Natural killer cell (primary cell): ENCODE measurements at regions not wholly inside any gene's neighbourhood (a gene's known extent, or its start where the extent isn't known, plus 50 kb on each side); places are given as distances from the start of the nearest gene placed in this dataset.

ENCODE experiments used
- ATAC-seq, 3 donors: fragments of 150-1000 bp in 2 of 3; fragments of 200-7000 bp in 1 of 3; cut with Tn5 transposase; 1 replicate in 1 of 3; 2 replicates in 2 of 3; pipeline ENCODE4 v1.10.0; 2021; ENCODE audit warnings: mild to moderate bottlenecking in 2 of 3, moderate library complexity in 2 of 3
- DNase-seq, 2 donors: peaks; one replicate each; pipeline versions ENCODE4 v3.0.0 to v3.0.0-alpha.2; 2013 to 2021; ENCODE audit warnings: mixed read lengths in 1 of 2
- H3K27ac ChIP-seq: one replicate; pipeline ENCODE4 v1.5.1; 2013; ENCODE audit warnings: mild to moderate bottlenecking, low read length
- H3K27me3 ChIP-seq: one replicate; pipeline ENCODE4 v1.6.1; 2013; ENCODE audit warnings: low read length; ENCODE audit not compliant: control insufficient read depth, insufficient read depth
- H3K36me3 ChIP-seq: one replicate; pipeline ENCODE4 v1.6.1; 2013; ENCODE audit warnings: low read length; ENCODE audit not compliant: control insufficient read depth, insufficient read depth
- H3K4me1 ChIP-seq: one replicate; pipeline ENCODE4 v1.6.1; 2013; ENCODE audit warnings: low read length; ENCODE audit not compliant: control insufficient read depth, insufficient read depth
- H3K4me3 ChIP-seq: one replicate; pipeline ENCODE4 v1.5.1; 2013; ENCODE audit warnings: low read length
- H3K9me3 ChIP-seq: one replicate; pipeline ENCODE4 v1.6.1; 2013; ENCODE audit warnings: low read length; ENCODE audit not compliant: control insufficient read depth, insufficient read depth
- H3K27ac Mint-ChIP-seq, 2 donors: one replicate each; pipeline ENCODE4 v1.8.0; 2022; ENCODE audit warnings: mild to moderate bottlenecking in 2 of 2, mixed read lengths in 2 of 2, moderate library complexity in 1 of 2
- H3K27me3 Mint-ChIP-seq, 2 donors: one replicate each; pipeline ENCODE4 v1.8.0; 2022; ENCODE audit warnings: low read depth in 2 of 2, mixed read lengths in 2 of 2
- H3K36me3 Mint-ChIP-seq: one replicate; pipeline ENCODE4 v1.8.0; 2022; ENCODE audit warnings: mixed read lengths
- H3K4me1 Mint-ChIP-seq, 2 donors: one replicate each; pipeline ENCODE4 v1.8.0; 2022; ENCODE audit warnings: mixed read lengths in 2 of 2
- H3K4me3 Mint-ChIP-seq: one replicate; pipeline ENCODE4 v1.8.0; 2022; ENCODE audit warnings: mild to moderate bottlenecking, moderate library complexity, mixed read lengths
- H3K9me3 Mint-ChIP-seq, 2 donors: one replicate each; pipeline ENCODE4 v1.8.0; 2022; ENCODE audit warnings: mixed read lengths in 2 of 2
- WGBS: methylation state at CpG from one replicate; pipeline ENCODE4 v1.1.7; 2013; ENCODE audit warnings: missing lambda C conversion rate; ENCODE audit not compliant: insufficient coverage; 5-methylcytosine and 5-hydroxymethylcytosine counted together
- intact Hi-C: fragments of 100-400 bp; cut with micrococcal nuclease; formaldehyde crosslinking; loops from one replicate; pipeline ENCODE4 v1.14.2; 2022
- TF ChIP-seq, protein P1 (sequence below): fragments of 200-600 bp; IDR thresholded peaks from one replicate; pipeline ENCODE4 v1.8.0; 2022; ENCODE audit warnings: antibody characterized with exemption

DNA sequence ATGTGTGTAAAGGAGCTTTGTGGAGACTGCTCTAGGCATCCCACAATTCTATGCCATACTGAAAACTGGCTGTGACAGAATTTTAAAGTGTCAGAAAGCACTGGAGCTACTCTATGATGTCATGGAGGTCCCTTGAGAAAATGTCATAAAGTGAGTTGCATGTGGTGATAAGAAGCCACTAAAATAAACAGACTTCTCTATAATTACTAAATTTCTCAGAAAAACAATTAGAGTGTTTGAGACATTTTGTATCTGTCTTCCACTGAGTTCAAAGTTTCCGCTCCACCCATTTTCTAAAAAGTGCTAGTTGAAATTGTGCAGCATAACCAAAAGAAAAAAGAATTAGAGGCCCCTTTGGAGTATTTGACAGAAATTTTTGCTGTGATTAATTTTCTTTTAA, 603.9 kb downstream of the KCNJ2 start:
- Mint-ChIP-seq H3K36me3 (no peaks in the 10 kb centered on the region), H3K4me3 (no peak overlapping the region), H3K27me3 (no peaks in the 10 kb centered on the region), H3K4me1 (no peaks in the 10 kb centered on the region), H3K27ac (no peak overlapping the region), H3K9me3 (peaks cover 0 to 3% of the 10 kb centered on the region in 2 donors)
- ATAC-seq (no peak), DNase-seq (no peak)
- intact Hi-C loops: no loop called here
- Histone ChIP-seq H3K36me3 (no peaks in the 10 kb centered on the region), H3K4me3 (no peak overlapping the region), H3K9me3 (no peaks in the 10 kb centered on the region), H3K27ac (no peak overlapping the region), H3K4me1 (no peaks in the 10 kb centered on the region), H3K27me3 (no peaks in the 10 kb centered on the region)
- TF ChIP-seq, protein P1, sequence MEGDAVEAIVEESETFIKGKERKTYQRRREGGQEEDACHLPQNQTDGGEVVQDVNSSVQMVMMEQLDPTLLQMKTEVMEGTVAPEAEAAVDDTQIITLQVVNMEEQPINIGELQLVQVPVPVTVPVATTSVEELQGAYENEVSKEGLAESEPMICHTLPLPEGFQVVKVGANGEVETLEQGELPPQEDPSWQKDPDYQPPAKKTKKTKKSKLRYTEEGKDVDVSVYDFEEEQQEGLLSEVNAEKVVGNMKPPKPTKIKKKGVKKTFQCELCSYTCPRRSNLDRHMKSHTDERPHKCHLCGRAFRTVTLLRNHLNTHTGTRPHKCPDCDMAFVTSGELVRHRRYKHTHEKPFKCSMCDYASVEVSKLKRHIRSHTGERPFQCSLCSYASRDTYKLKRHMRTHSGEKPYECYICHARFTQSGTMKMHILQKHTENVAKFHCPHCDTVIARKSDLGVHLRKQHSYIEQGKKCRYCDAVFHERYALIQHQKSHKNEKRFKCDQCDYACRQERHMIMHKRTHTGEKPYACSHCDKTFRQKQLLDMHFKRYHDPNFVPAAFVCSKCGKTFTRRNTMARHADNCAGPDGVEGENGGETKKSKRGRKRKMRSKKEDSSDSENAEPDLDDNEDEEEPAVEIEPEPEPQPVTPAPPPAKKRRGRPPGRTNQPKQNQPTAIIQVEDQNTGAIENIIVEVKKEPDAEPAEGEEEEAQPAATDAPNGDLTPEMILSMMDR: no peak
- 88% methylated on average over 1 of the region's 1 CpG for WGBS

DNA sequence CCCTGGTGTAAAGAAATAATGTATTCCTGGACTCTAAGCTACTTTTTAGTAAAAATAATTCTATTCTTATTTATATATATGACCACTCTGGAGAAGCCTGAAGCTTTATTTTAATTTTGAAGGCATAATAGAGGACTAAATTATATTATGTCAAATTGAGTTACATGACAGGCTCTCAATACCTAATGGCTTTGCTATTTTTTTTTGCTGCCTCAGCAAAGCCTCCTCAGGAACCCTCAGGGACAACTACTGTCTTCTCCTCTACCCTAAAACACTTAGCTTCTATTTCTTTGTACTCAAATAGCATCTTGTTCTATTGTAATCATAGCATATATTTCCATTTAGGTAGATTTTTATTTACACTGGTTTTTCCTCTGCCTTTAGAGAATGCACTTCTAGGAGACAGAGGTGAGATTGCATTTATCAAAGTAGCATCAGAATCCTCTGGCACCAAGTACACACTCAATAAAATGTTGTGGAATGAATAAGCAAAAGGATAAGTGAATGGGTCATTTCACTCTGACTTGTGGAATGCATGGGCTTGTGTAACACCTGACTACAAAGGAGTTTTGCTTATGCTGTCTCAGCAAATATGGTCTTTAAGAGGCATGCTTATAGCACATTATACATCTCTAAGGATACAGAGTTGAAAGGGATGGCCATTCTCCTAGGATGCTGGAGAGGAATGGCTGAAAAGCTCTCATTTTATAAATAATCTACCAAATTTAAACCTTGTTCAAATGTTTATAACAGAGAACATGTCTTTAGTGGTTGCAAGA, 605.2 kb downstream of the KCNJ2 start:
- Mint-ChIP-seq H3K4me3 (no peak overlapping the region), H3K27ac (no peak overlapping the region), H3K4me1 (no peaks in the 10 kb centered on the region), H3K9me3 (peaks cover 0 to 3% of the 10 kb centered on the region in 2 donors), H3K27me3 (no peaks in the 10 kb centered on the region), H3K36me3 (no peaks in the 10 kb centered on the region)
- DNase-seq (no peak), ATAC-seq (no peak)
- intact Hi-C loops: no loop called here
- no peaks in the 10 kb centered on the region for H3K9me3 ChIP-seq
- no peaks in the 10 kb centered on the region for H3K36me3 ChIP-seq
- no peak overlapping the region for H3K27ac ChIP-seq
- no peaks in the 10 kb centered on the region for H3K27me3 ChIP-seq
- no peaks in the 10 kb centered on the region for H3K4me1 ChIP-seq
- H3K4me3 ChIP-seq: no peak overlapping the region
- TF ChIP-seq, protein P1: no peak

DNA sequence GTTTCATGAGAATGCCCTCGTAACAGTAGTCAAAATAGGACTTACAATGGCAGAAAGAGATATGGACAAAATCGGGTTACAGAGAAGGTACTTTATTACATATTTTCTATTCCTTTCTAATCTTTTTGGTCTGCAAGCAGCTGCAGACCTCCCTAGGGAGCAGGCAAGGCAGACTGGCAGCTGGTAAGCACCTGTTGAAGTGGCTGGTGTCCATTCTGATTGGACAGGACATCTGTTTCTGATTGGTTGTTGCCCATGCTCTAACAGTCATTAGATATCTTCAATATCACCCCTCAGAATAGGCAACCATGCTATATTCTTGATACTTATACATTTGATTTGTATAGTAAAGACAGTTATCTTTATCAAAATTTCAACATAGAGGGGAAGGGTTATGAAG, 606.3 kb downstream of the KCNJ2 start:
- Mint-ChIP-seq H3K27me3 (no peaks in the 10 kb centered on the region), H3K4me1 (no peaks in the 10 kb centered on the region), H3K27ac (no peak overlapping the region), H3K4me3 (no peak overlapping the region), H3K36me3 (no peaks in the 10 kb centered on the region), H3K9me3 (peaks cover 0 to 3% of the 10 kb centered on the region in 2 donors)
- Histone ChIP-seq H3K4me1 (no peaks in the 10 kb centered on the region), H3K9me3 (no peaks in the 10 kb centered on the region), H3K4me3 (no peak overlapping the region), H3K27me3 (no peaks in the 10 kb centered on the region), H3K36me3 (no peaks in the 10 kb centered on the region), H3K27ac (no peak overlapping the region)
- no peak for ATAC-seq
- TF ChIP-seq, protein P1: no peak
- WGBS: 86% methylated on average over 1 of the region's 2 CpGs
- no peak for DNase-seq
- intact Hi-C loops: no loop called here

DNA sequence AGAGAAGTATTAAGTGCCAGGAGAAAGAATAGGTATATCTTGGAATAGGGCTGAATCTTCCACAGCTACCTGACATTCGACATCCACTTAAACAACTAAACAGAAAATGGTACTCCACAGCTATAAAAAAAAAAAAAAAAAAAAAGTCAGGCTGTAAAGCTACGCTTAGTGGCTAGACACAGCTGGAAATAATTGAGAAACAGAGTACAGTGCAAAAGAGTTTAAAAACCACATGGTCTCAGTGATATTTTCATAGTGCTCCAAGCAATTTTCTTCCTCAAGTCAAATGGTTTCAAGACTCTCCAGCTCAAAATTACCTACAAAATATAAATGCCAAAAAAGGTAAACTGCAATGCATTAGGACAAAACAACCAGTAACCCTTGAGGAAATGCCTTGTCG, 607.1 kb downstream of the KCNJ2 start:
- TF ChIP-seq, protein P1: no peak
- no peak for ATAC-seq
- H3K36me3 Mint-ChIP-seq: no peaks in the 10 kb centered on the region
- H3K4me3 Mint-ChIP-seq: no peak overlapping the region
- Histone ChIP-seq H3K27me3 (no peaks in the 10 kb centered on the region), H3K4me1 (no peaks in the 10 kb centered on the region), H3K4me3 (no peak overlapping the region), H3K36me3 (no peaks in the 10 kb centered on the region), H3K9me3 (no peaks in the 10 kb centered on the region), H3K27ac (no peak overlapping the region)
- H3K27ac Mint-ChIP-seq: no peak overlapping the region
- intact Hi-C loops: no loop called here
- no peaks in the 10 kb centered on the region for H3K4me1 Mint-ChIP-seq
- peaks cover 2 to 6% of the 10 kb centered on the region in 2 donors for H3K9me3 Mint-ChIP-seq
- H3K27me3 Mint-ChIP-seq: no peaks in the 10 kb centered on the region
- 100% methylated on average over 2 of the region's 3 CpGs for WGBS
- DNase-seq: no peak
